HG03432 (cell line): ENCODE measurements at regions not wholly inside any gene's neighbourhood (a gene's known extent, or its start where the extent isn't known, plus 50 kb on each side); places are given as distances from the start of the nearest gene placed in this dataset.
A peak's percentile ranks its signal among the peaks of the same experiment; 100 is the strongest.

Source experiments
- ATAC-seq: cut with Tn5 transposase; IDR thresholded peaks from one replicate; pipeline ENCODE4 v1.9.1; 2021; ENCODE audit warnings: mild to moderate bottlenecking, moderate library complexity; ENCODE audit not compliant: unreplicated experiment

GRCh38 chr2:211132573-211132972 lies 576.2 kb downstream of the CPS1 start:
- no peak for ATAC-seq

- no peak for ATAC-seq
Measured at GRCh38 chr2:211133766-211134165, 577.4 kb downstream of the CPS1 start.

DNA sequence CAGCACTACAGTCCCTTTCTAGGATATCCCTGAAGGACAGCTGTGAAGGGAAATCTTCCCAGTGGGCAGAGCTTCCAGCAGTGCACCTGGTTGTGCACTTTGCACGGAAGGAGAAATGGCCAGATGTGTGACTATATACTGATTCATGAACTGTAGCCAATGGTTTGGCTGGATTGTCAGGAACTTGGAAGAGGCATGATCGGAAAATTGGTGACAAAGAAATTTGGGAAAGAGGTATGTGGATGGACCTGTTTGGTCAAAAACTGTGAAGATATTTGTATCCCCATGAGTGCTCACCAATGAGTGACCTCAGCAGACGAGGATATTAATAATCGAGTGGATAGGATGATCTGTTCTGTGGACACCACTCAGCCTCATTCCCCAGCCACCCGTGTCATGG lies 582.2 kb downstream of the CPS1 start:
- ATAC-seq: no peak

DNA sequence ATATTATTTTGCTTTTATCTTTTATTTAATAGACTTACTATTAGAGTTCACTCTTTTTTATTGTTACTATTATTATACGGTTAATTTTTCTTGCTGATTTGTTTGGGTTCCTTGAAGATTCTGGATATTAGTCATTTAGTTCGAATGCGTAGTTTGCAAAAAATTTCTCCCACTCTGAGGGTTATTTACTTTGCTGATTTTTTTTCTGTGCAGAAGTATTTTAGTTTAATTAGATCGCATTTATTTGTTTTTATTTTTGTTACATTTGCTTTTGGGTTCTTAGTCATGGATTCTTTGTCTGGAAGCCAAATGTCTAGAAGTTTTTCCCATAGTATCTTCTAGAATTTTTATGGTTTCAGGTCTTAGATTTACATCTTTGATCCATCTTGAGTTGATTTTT lies 585.2 kb downstream of the CPS1 start:
- no peak for ATAC-seq

GRCh38 chr2:211144078-211144477 lies 587.7 kb downstream of the CPS1 start:
- ATAC-seq: no peak

- ATAC-seq: no peak
Measured at GRCh38 chr2:211144974-211145665, 588.7 kb downstream of the CPS1 start.

DNA sequence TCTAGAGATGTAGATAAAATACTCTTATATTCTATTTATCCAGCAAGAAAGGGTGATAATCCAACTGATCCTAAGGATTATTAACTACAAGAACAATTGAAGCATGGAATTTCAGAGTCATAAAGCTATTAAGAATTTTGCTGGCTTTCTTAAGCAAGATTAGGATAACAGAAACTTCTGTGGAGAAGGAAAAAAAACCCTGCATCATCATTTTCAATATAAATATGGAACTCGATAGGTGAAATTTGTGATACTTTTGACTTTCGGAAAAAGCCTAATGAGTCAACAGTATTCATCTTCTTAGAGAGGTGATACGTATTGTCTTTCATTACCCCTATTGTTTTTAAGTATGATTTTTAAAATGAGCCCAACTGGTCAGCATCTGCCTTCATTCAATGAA lies 593.3 kb downstream of the CPS1 start:
- ATAC-seq: no peak

GRCh38 chr2:211157211-211157610 lies 600.8 kb downstream of the CPS1 start:
- ATAC-seq: no peak

DNA sequence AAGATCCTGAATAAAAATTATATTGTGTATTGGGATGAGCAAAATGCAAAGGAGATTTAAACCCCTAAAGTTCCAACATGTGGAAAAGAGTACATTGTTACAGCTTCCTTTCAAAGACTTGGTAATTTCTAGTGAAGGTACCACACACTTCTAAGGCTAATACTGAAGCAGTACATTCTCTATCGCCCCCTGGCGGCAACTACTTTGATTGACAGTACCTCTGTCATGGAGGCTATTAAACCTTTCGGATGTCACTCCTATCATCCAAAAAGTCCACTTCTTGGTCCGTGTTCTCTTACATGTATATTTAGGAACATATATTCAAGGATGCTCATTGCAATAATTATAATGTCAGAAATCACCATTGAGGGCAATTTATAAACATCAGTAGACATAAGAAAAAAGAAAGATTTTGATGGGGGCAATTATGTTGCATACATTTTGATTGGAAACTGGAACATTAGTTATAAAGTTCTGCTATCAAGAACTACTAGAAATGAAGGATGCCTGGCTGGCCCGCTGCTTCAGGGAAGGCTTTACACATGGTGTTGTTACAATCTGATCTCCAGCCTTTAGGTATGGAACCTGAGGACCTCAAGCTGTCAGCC lies 601.6 kb downstream of the CPS1 start:
- ATAC-seq: peak; percentile 99

DNA sequence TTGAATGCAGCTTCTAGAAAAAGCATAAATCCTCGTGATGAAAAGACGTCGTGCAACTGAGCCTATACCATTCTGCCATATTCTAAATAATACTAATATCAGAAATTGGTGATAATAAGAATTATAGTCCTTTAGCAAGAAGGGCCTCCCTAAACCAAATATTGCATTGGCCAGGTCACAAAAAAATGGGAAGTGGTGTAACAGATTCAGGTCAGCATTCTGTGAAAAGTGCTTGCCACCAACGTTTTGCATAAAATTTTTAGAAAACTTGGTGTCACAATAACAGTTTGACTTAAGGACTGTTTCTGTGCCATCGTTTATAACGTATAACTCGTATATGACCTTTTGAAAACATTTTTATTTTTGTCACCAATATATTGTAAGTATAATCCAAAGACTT lies 603.6 kb downstream of the CPS1 start:
- ATAC-seq: no peak

- no peak for ATAC-seq
Measured at GRCh38 chr2:211161236-211161635, 604.8 kb downstream of the CPS1 start.

GRCh38 chr2:211162911-211163310 lies 606.5 kb downstream of the CPS1 start:
- no peak for ATAC-seq

GRCh38 chr2:211170843-211171242 lies 614.4 kb downstream of the CPS1 start:
- ATAC-seq: no peak

DNA sequence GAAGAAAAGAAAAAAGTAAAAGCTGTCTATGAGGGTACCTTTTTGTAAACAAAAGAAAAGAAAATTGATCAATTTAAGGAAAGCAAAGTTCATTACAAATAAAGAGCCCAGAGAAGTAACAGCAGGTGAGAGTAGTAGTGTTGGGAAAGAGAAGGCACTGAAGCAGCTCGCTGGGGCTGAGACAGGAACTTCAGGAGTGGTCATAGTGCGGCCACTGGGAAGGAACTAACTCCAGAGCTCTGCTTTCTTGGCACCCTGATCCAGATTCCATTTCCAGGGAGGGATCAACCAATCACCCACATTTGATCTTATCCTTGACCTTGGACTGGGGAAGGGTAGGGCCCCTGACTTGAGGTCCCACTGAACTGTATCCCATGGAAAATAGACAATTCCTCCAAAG lies 617.6 kb downstream of the CPS1 start:
- ATAC-seq: no peak

- no peak for ATAC-seq
Measured at GRCh38 chr2:211174631-211175030, 618.2 kb downstream of the CPS1 start.

- no peak for ATAC-seq
Measured at GRCh38 chr2:211175956-211176355, 619.6 kb downstream of the CPS1 start.

- ATAC-seq: no peak
Measured at GRCh38 chr2:211176514-211177141, 620.2 kb downstream of the CPS1 start.

DNA sequence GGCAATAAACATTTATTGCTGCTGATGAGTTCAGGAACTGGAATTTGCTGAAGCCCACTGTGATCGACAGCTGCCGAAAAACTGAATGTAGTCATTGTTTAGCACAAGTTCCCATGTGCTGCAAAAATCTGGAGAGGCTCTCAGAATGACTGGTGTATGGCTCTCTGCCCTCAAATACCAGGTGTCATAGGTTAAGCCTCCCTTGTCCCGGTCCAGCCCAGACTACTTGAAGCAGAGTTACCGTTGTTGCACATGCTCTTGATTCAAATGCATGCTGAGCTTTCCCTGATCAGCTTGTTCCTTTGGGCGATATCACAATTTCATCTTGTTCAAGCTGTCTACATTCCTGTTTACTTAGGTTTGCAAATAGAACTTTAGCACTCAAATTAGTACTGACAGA lies 625.2 kb downstream of the CPS1 start:
- no peak for ATAC-seq

DNA sequence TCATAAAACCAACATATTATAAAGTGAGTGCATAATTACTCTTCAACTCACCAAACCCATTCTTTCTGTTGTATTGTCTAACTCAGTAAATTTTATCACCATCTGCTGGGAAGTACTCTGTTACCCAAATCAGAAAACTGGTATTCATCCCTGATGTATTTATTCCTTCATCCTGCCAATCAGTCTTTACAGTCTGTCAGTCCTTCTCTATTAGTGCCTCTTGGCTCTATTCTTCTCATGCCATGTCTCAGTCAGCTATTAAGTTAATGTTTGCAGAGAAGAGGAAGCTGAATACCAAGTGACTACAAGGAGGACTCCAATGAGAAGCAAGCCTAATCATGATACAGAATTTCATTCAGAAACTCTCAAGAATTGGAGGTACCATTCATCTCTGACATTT lies 631.2 kb downstream of the CPS1 start:
- ATAC-seq: no peak

- ATAC-seq: peak; percentile 91
Measured at GRCh38 chr2:211203986-211204385, 647.6 kb downstream of the CPS1 start.

DNA sequence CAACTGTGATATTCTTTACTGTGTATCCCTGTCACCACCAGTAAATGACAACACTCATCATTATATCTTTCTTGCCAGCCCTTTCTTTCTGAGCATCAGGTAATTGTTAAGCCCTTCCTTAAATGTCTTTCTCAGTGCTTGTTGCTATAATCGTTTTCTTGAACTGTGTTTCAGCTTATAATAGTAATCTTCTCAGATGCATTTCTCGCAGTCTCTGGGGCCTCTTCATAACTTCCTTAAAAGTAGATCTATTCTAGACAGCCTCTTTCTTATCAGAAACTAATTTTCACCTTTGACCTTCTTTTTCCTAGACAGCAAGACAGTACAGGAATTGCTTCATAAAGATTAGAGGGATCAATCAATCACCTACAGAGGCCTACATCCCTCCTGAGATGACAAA lies 648.1 kb downstream of the CPS1 start:
- ATAC-seq: peak; percentile 23

DNA sequence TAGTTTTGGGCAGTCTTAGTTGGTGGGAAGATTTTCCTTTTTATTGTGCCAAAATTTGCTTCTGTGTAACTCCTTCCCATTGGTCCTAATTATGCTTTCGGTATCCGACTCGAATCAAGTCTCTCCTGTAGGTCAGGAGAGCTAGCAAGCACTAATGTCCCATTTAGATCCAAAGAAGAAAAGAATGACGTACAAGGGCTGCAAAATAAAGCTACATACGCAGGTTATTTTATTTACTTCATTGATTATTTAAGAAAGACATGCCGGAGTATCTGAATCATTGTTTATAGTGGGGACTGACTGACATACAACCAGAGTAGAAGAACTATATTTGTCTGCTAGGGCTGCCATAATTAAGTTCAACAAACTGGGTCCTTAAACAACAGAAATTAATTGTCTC lies 648.5 kb downstream of the CPS1 start:
- ATAC-seq: no peak
